ENCODE measurements at regions not wholly inside any gene's neighbourhood (a gene's known extent, or its start where the extent isn't known, plus 50 kb on each side); places are given as distances from the start of the nearest gene placed in this dataset.

DNA sequence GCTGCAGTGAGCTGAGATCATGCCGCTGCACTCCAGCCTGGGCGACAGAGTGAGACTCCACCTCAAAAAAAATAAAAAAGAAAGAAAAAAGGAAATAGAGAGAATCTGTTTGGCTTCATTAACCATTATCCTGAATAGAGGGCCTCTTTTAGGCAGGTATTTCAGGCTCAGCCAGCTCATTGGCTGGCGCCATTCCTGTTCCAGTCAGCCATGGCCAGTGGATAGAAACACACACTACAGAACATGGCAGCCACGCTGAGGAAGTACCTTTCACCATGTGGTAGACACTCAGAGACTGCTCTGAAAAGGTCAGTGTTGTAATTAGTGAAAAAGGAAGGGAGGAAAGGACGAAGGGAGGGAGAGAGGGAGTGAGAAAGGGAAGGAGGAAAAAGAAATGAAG lies 340.0 kb upstream of the ACTBL2 start:
- TF ChIP-seq, protein P1, sequence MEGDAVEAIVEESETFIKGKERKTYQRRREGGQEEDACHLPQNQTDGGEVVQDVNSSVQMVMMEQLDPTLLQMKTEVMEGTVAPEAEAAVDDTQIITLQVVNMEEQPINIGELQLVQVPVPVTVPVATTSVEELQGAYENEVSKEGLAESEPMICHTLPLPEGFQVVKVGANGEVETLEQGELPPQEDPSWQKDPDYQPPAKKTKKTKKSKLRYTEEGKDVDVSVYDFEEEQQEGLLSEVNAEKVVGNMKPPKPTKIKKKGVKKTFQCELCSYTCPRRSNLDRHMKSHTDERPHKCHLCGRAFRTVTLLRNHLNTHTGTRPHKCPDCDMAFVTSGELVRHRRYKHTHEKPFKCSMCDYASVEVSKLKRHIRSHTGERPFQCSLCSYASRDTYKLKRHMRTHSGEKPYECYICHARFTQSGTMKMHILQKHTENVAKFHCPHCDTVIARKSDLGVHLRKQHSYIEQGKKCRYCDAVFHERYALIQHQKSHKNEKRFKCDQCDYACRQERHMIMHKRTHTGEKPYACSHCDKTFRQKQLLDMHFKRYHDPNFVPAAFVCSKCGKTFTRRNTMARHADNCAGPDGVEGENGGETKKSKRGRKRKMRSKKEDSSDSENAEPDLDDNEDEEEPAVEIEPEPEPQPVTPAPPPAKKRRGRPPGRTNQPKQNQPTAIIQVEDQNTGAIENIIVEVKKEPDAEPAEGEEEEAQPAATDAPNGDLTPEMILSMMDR (IDR thresholded peaks at IDR 0.05) = no peak
- TF ChIP-seq POLR2A (IDR thresholded peaks at IDR 0.05) (no peak), EP300 (IDR thresholded peaks at IDR 0.05) (no peak)

Data from ovary (tissue), 3 donors.